ENCODE measurements at regions not wholly inside any gene's neighbourhood (a gene's known extent, or its start where the extent isn't known, plus 50 kb on each side); places are given as distances from the start of the nearest gene placed in this dataset.

DNA sequence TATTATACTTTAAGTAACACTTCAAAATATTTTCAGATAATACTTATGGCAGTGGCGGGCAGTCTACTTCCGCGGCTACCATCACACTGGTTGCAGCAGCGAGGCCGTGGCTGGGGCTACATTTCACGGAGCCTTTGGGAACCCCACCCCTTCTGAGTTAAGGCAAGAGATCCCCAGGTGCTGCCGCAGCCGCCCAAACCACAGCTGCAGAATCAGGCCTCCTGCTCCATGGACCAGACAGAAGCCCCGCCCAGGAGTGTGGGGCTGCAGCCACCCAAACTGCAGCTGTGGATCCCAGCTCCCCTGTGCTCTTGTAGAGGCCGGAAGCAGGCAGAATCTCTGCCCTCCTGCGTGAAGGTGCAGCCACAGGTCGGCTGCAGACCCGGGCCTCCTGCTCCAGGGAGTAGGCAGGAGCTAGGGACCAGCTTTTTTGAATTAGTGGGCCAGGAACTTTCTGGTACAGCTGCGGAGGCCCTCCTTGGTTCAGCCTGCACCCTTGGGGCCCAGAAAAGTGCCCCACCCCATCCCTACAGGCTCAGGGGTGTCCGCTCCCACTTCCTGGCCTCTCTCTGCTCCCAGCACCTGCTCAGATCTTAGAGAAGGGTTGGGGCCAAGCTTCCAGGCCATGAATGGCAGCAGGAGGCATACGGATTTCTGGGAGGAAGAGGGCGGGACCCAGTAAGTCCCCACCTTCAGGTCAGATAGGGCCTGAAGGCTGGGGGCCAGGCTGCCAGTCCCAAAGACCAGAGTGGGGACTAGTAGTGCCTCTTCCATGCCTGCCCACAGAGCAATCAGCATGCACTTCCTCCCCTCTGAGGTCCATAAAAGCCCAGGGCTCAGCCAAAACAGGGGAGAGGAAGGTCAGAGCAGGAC is 1188.8 kb upstream of the CADM2 start:
- Histone ChIP-seq H3K27me3 (no peaks in the 10 kb centered on the region), H3K4me1 (no peaks in the 10 kb centered on the region), H3K9me3 (peaks cover 0 to 5% of the 10 kb centered on the region in 2 donors), H3K4me3 (no peak overlapping the region), H3K36me3 (no peaks in the 10 kb centered on the region), H3K27ac (no peak overlapping the region)
- in situ Hi-C loops (cut with MboI; ENCODE audit: low pct_ligation_motif_present in 1 of 4, low pct_unique_long_range_greater_than_20kb in 1 of 4, low sequenced_read_pairs in 3 of 4) (no loop called here), intact Hi-C loops (cut with DNase I; ENCODE audit: low total_unique reads) (no loop called here)
- WGBS, 2 donors (ENCODE audit: low coverage in 1 of 2): 84 to 95% methylated on average over 4 to 16 of the region's 17 CpGs
- TF ChIP-seq EP300 (IDR thresholded peaks at IDR 0.05; ENCODE audit: low read depth) (no peak), POLR2A (IDR thresholded peaks at IDR 0.05) (no peak), POLR2AphosphoS5 (IDR thresholded peaks at IDR 0.05) (no peak)
- TF ChIP-seq, protein P1, sequence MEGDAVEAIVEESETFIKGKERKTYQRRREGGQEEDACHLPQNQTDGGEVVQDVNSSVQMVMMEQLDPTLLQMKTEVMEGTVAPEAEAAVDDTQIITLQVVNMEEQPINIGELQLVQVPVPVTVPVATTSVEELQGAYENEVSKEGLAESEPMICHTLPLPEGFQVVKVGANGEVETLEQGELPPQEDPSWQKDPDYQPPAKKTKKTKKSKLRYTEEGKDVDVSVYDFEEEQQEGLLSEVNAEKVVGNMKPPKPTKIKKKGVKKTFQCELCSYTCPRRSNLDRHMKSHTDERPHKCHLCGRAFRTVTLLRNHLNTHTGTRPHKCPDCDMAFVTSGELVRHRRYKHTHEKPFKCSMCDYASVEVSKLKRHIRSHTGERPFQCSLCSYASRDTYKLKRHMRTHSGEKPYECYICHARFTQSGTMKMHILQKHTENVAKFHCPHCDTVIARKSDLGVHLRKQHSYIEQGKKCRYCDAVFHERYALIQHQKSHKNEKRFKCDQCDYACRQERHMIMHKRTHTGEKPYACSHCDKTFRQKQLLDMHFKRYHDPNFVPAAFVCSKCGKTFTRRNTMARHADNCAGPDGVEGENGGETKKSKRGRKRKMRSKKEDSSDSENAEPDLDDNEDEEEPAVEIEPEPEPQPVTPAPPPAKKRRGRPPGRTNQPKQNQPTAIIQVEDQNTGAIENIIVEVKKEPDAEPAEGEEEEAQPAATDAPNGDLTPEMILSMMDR (IDR thresholded peaks at IDR 0.05): no peak
- no peak for DNase-seq

DNA sequence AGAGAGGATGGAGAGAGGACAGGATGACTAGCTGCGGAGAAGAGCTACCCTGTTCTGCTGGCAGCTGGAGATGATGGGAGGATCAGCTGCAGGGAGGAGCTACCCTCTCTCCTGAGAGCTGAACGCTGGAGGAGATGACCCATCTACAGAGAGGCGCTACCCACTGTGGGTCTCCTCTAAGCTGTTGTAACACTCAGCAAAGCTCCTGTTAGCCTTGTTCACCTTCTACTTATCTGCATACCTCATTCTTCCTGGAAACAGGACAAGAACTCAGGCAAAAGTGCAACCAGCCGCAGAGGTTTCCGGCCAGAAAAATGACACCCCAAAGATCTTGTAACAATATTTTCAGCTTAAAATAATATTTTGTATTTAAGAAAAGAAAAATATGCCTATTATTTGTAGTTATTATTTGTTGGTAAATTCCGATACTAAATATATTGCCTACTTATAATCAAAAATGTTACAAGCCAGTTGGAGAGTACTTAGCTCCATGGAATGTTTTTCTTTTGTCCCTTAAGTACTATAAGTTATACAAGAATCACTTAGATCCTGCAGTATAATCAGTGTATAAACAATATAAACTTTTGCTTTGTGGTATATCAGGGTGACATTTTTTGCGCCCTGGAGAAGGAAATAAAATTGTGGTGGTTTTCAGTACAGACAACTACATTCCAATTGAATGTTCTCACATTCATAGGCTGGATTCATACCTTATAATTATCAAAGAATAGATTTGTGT is 1188.0 kb upstream of the CADM2 start:
- Histone ChIP-seq H3K27ac (no peak overlapping the region), H3K9me3 (peaks cover 0 to 4% of the 10 kb centered on the region in 2 donors), H3K27me3 (no peaks in the 10 kb centered on the region), H3K4me3 (no peak overlapping the region), H3K36me3 (no peaks in the 10 kb centered on the region), H3K4me1 (no peaks in the 10 kb centered on the region)
- 91 to 95% methylated on average over 4 to 7 of the region's 7 CpGs for WGBS, 2 donors (ENCODE audit: low coverage in 1 of 2)
- no peak for DNase-seq
- intact Hi-C loops (cut with DNase I; ENCODE audit: low total_unique reads) (no loop called here), in situ Hi-C loops (cut with MboI; ENCODE audit: low pct_ligation_motif_present in 1 of 4, low pct_unique_long_range_greater_than_20kb in 1 of 4, low sequenced_read_pairs in 3 of 4) (no loop called here)
- TF ChIP-seq, protein P1 (IDR thresholded peaks at IDR 0.05): no peak
- TF ChIP-seq POLR2AphosphoS5 (IDR thresholded peaks at IDR 0.05): no peak
- TF ChIP-seq EP300 (IDR thresholded peaks at IDR 0.05; ENCODE audit: low read depth): no peak
- no peak for TF ChIP-seq POLR2A (IDR thresholded peaks at IDR 0.05)

DNA sequence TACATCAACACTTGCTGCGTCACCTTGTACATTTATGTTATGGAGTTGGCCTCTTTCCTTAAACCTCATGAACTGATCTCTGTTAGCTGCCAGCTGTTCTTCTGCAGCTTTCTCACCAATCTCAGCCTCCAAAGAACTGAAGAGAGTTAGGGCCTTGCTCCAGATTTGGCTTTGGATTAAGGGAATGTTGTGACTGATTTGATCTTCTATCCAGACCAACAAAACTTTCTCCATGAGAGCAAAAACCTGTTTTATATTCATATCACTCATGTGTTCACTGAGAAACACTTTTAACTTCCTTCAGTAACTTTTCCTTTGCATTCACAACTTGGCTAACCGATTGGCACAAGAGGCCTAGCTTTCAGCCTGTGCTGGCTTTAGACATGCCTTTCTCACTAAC is 1156.0 kb upstream of the CADM2 start:
- no peak for TF ChIP-seq EP300 (IDR thresholded peaks at IDR 0.05; ENCODE audit: low read depth)
- TF ChIP-seq, protein P1 (IDR thresholded peaks at IDR 0.05): no peak
- no peak for TF ChIP-seq POLR2A (IDR thresholded peaks at IDR 0.05)
- TF ChIP-seq POLR2AphosphoS5 (IDR thresholded peaks at IDR 0.05): no peak
- no peak for DNase-seq
- Histone ChIP-seq H3K27me3 (no peaks in the 10 kb centered on the region), H3K27ac (no peak overlapping the region), H3K36me3 (no peaks in the 10 kb centered on the region), H3K4me1 (no peaks in the 10 kb centered on the region), H3K9me3 (peaks cover 0 to 3% of the 10 kb centered on the region in 2 donors), H3K4me3 (no peak overlapping the region)
- in situ Hi-C loops (cut with MboI; ENCODE audit: low pct_ligation_motif_present in 1 of 4, low pct_unique_long_range_greater_than_20kb in 1 of 4, low sequenced_read_pairs in 3 of 4): no loop called here
- WGBS, 2 donors (ENCODE audit: low coverage in 1 of 2): 78 to 83% methylated on average over 2 of the region's 2 CpGs
- intact Hi-C loops (cut with DNase I; ENCODE audit: low total_unique reads): no loop called here

DNA sequence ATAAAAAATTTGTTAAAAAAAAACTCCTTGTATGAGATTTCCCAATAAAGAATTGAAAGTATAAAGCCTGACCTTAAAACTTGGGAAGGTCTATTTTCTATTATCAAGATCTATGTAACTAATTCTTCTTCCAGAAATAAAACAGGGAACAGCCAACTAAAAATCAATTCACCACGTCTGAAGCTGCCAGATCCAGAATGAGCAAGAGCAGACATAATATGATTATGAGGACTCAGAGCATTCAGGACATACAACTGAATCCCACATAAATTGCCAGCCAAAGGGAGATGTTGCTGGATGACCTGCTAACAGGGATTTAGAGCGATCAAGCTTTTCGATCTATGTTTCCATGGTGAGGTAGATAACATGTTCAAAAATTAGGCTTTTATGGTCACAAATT is 1151.3 kb upstream of the CADM2 start:
- DNase-seq: no peak
- WGBS, 2 donors (ENCODE audit: low coverage in 1 of 2): 72 to 79% methylated on average over 3 of the region's 3 CpGs
- Histone ChIP-seq H3K4me1 (no peaks in the 10 kb centered on the region), H3K27ac (no peak overlapping the region), H3K36me3 (no peaks in the 10 kb centered on the region), H3K27me3 (no peaks in the 10 kb centered on the region), H3K4me3 (no peak overlapping the region), H3K9me3 (peaks cover 0 to 3% of the 10 kb centered on the region in 2 donors)
- intact Hi-C loops (cut with DNase I; ENCODE audit: low total_unique reads): no loop called here
- in situ Hi-C loops (cut with MboI; ENCODE audit: low pct_ligation_motif_present in 1 of 4, low pct_unique_long_range_greater_than_20kb in 1 of 4, low sequenced_read_pairs in 3 of 4): no loop called here
- TF ChIP-seq, protein P1 (IDR thresholded peaks at IDR 0.05): no peak
- TF ChIP-seq EP300 (IDR thresholded peaks at IDR 0.05; ENCODE audit: low read depth) (no peak), POLR2A (IDR thresholded peaks at IDR 0.05) (no peak), POLR2AphosphoS5 (IDR thresholded peaks at IDR 0.05) (no peak)

All from transverse colon (tissue), 4 donors.